ENCODE measurements at regions not wholly inside any gene's neighbourhood (a gene's known extent, or its start where the extent isn't known, plus 50 kb on each side); places are given as distances from the start of the nearest gene placed in this dataset.

DNA sequence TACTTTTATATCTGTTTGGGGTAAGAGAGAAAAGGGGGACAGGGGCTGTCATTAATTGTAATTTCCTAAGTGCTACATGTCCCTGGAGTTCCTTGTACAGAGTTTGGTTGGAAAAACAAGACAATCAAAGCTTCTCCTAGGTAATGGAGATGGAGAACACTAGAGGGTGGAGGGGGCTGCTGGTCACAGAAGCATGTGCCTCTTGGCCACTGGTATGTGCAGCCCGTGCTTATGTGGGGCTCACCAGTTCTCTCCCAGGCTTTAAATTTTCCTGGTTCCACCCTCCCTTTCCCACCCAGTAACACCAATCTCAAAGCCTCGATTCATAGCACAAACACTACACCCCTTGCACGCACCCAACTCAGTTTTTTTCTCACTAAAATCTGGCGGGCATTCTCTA, 165.6 kb downstream of the SAMD5 start:
- H3K27ac ChIP-seq, result no peak overlapping the region
- no peaks in the 10 kb centered on the region for H3K4me1 ChIP-seq (ENCODE audit: control insufficient read depth in 1 of 2, insufficient read depth in 1 of 2, low read depth in 1 of 2, low read length in 1 of 2)
- TF ChIP-seq, protein P1, sequence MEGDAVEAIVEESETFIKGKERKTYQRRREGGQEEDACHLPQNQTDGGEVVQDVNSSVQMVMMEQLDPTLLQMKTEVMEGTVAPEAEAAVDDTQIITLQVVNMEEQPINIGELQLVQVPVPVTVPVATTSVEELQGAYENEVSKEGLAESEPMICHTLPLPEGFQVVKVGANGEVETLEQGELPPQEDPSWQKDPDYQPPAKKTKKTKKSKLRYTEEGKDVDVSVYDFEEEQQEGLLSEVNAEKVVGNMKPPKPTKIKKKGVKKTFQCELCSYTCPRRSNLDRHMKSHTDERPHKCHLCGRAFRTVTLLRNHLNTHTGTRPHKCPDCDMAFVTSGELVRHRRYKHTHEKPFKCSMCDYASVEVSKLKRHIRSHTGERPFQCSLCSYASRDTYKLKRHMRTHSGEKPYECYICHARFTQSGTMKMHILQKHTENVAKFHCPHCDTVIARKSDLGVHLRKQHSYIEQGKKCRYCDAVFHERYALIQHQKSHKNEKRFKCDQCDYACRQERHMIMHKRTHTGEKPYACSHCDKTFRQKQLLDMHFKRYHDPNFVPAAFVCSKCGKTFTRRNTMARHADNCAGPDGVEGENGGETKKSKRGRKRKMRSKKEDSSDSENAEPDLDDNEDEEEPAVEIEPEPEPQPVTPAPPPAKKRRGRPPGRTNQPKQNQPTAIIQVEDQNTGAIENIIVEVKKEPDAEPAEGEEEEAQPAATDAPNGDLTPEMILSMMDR (IDR thresholded peaks at IDR 0.05), result no peak

DNA sequence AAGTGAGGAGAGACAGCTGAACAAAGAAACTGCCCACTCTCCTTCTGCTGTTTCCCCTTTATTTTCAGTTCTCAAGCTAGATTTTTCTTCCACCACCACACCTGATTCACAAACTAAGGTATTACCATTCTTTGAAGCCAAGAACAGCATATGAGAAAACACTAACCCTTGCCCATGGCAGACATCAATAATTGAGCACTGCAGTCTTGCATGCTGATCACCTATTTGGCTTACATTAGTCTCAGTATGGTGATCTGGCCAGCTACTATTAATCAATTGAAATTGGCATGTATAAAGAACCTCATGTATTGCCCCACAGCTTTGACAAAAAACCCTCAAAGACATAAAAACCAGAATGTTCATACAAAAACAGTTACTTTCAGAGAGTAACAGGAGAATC, 166.3 kb downstream of the SAMD5 start:
- TF ChIP-seq, protein P1 (IDR thresholded peaks at IDR 0.05), result no peak
- Histone ChIP-seq H3K36me3 (no peaks in the 10 kb centered on the region), H3K9me3 (no peaks in the 10 kb centered on the region), H3K27ac (no peak overlapping the region), H3K4me3 (ENCODE audit: low read depth in 1 of 2, low read length in 1 of 2) (no peak overlapping the region), H3K27me3 (no peaks in the 10 kb centered on the region), H3K4me1 (ENCODE audit: control insufficient read depth in 1 of 2, insufficient read depth in 1 of 2, low read depth in 1 of 2, low read length in 1 of 2) (no peaks in the 10 kb centered on the region)

More for the DNA sequence above, 165.6 kb downstream of the SAMD5 start:
- Histone ChIP-seq H3K9me3 (no peaks in the 10 kb centered on the region), H3K36me3 (no peaks in the 10 kb centered on the region), H3K27me3 (no peaks in the 10 kb centered on the region), H3K4me3 (ENCODE audit: low read depth in 1 of 2, low read length in 1 of 2) (no peak overlapping the region)

DNA sequence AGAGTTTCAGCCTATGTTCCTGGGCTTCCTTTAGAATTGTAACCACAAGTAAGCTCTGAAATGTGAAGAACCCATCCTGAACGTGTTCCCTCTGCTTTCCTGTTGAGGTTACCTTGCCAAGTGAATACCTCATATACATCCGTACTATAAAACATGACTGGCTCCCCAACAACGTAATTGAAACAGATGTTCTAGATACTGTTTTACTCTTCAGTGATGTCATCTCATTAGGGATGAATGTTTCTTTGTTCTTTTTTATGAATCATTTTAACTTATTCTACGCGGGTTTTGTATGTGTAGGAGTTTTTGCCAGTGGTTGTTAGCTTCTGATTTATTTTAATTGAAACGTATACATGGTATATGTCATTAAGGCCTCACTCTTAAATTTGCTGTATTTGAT, 166.8 kb downstream of the SAMD5 start:
- no peaks in the 10 kb centered on the region for H3K27me3 ChIP-seq
- no peaks in the 10 kb centered on the region for H3K4me1 ChIP-seq (ENCODE audit: control insufficient read depth in 1 of 2, insufficient read depth in 1 of 2, low read depth in 1 of 2, low read length in 1 of 2)
- TF ChIP-seq, protein P1 (IDR thresholded peaks at IDR 0.05), result no peak
- no peak overlapping the region for H3K4me3 ChIP-seq (ENCODE audit: low read depth in 1 of 2, low read length in 1 of 2)
- no peaks in the 10 kb centered on the region for H3K9me3 ChIP-seq
- no peaks in the 10 kb centered on the region for H3K36me3 ChIP-seq
- H3K27ac ChIP-seq, result no peak overlapping the region

DNA sequence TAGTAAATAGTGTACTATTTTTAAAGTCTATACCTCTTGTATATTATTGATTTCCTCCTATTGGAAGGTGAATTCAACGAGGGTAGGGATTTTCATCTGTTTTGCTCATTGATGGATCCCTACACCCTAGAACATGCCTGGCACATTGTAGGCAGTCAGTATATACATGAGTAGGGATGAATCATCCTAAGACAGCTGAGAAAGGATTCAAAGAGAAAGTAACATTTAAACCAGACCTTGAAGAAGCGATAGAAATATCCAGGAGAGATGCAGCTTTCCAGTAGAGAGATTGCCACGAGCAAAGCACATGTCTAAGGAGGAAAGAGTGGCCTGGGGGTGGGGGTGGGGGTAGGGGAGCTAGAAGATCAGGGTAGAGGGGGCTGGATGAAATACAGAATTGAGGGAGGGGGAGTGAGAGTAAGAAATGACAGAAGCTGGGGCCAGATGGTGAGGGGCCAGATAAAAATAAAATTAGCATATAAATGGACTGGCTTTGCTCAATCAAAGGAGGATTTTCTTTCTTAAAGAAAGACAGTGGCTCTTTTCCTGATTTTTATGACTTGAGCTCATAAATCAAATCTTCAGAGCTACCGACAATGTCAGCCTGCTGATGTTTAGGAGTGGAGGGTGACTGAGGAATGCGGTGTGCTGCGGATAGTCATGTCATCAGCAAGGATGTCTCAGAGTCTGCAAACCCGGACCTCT, 168.2 kb downstream of the SAMD5 start:
- no peak overlapping the region for H3K27ac ChIP-seq
- no peaks in the 10 kb centered on the region for H3K9me3 ChIP-seq
- H3K4me3 ChIP-seq (ENCODE audit: low read depth in 1 of 2, low read length in 1 of 2), result no peak overlapping the region
- H3K4me1 ChIP-seq (ENCODE audit: control insufficient read depth in 1 of 2, insufficient read depth in 1 of 2, low read depth in 1 of 2, low read length in 1 of 2), result no peaks in the 10 kb centered on the region
- TF ChIP-seq, protein P1 (IDR thresholded peaks at IDR 0.05), result no peak
- H3K27me3 ChIP-seq, result no peaks in the 10 kb centered on the region
- no peaks in the 10 kb centered on the region for H3K36me3 ChIP-seq

DNA sequence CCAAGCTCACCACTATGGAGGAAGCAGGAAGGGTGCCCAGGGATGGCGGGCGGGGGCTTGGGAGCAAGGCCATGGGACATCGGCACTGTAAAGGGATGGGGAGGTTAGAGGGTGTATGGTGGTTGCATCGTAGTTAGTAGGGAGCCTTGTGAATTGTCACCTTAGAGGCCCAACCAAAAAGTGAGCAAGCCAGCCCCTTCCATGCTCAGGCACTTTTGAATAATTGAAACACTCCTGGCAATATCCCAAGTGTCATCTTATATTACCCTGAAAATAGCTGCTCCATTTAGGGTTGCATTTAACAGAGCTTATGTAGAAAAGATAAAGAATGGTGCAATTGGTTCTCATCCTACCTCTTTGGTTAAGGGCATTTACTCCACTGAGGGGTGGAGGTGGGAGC, 169.2 kb downstream of the SAMD5 start:
- Histone ChIP-seq H3K27me3 (no peaks in the 10 kb centered on the region), H3K27ac (no peak overlapping the region), H3K36me3 (no peaks in the 10 kb centered on the region), H3K9me3 (no peaks in the 10 kb centered on the region), H3K4me1 (ENCODE audit: control insufficient read depth in 1 of 2, insufficient read depth in 1 of 2, low read depth in 1 of 2, low read length in 1 of 2) (no peaks in the 10 kb centered on the region), H3K4me3 (ENCODE audit: low read depth in 1 of 2, low read length in 1 of 2) (no peak overlapping the region)
- TF ChIP-seq, protein P1 (IDR thresholded peaks at IDR 0.05), result no peak

All from neutrophil (primary cell).